Caco-2 (cell line): ENCODE measurements at regions not wholly inside any gene's neighbourhood (a gene's known extent, or its start where the extent isn't known, plus 50 kb on each side); places are given as distances from the start of the nearest gene placed in this dataset.

ENCODE experiments used
- BruUV-seq: library from RNA; stranded (reverse); fragments of 400-500 nt; replicated peaks from 2 replicates; lab custom pipeline; 2021; lab: Mats Ljungman, UMichigan
- CTCF ChIA-PET: fragments of 300-600 bp; sonication (Branson Sonifier 250); formaldehyde crosslinking; loops from one replicate; lab custom pipeline; 2022; ENCODE audit warnings: antibody characterized with exemption; lab: Charles Lee
- POLR2A ChIA-PET: fragments of 300-600 bp; sonication (Branson Sonifier 250); formaldehyde crosslinking; loops from one replicate; lab custom pipeline; 2022; ENCODE audit warnings: antibody characterized with exemption; lab: Charles Lee
- DNase-seq, 2 experiments: peaks; one replicate each; pipeline versions ENCODE4 v3.0.0 to v3.0.0-alpha.2; 2020 to 2022
- H3K27me3 ChIP-seq: replicated peaks from 2 replicates; pipeline ENCODE4 v1.6.0; 2011; ENCODE audit warnings: low read length; ENCODE audit not compliant: control insufficient read depth, insufficient read depth
- H3K36me3 ChIP-seq: 2 replicates; pipeline ENCODE4 v1.5.1; 2011; ENCODE audit warnings: low read length; ENCODE audit not compliant: control insufficient read depth, insufficient read depth
- H3K4me1 ChIP-seq: fragments of 250-450 bp; sonication (Bioruptor Pico); 2 replicates; pipeline ENCODE4 v1.5.1; 2020; ENCODE audit warnings: mild to moderate bottlenecking
- H3K4me3 ChIP-seq: 2 replicates; pipeline ENCODE4 v1.5.1; 2011; ENCODE audit warnings: low read depth, mild to moderate bottlenecking, control low read depth, low read length
- H3K9me3 ChIP-seq: fragments of 250-450 bp; sonication (Bioruptor Pico); 2 replicates; pipeline ENCODE4 v1.5.1; 2020; ENCODE audit warnings: mild to moderate bottlenecking, moderate library complexity
- H3K27ac Mint-ChIP-seq: one replicate; pipeline ENCODE4 v1.8.0; 2022; ENCODE audit warnings: mixed read lengths; ENCODE audit not compliant: unreplicated experiment
- H3K27me3 Mint-ChIP-seq: one replicate; pipeline ENCODE4 v1.8.0; 2022; ENCODE audit warnings: mixed read lengths; ENCODE audit not compliant: insufficient read depth, unreplicated experiment
- H3K36me3 Mint-ChIP-seq: one replicate; pipeline ENCODE4 v1.8.0; 2022; ENCODE audit warnings: mild to moderate bottlenecking, mixed read lengths; ENCODE audit not compliant: insufficient read depth, unreplicated experiment
- H3K4me1 Mint-ChIP-seq: one replicate; pipeline ENCODE4 v1.8.0; 2022; ENCODE audit warnings: low read depth, mixed read lengths; ENCODE audit not compliant: unreplicated experiment
- H3K4me3 Mint-ChIP-seq: one replicate; pipeline ENCODE4 v1.8.0; 2022; ENCODE audit warnings: mild to moderate bottlenecking, moderate library complexity, mixed read lengths; ENCODE audit not compliant: unreplicated experiment
- H3K9me3 Mint-ChIP-seq: one replicate; pipeline ENCODE4 v1.8.0; 2022; ENCODE audit warnings: mixed read lengths; ENCODE audit not compliant: unreplicated experiment
- intact Hi-C: fragments of 100-400 bp; cut with micrococcal nuclease; formaldehyde crosslinking; loops from one replicate; pipeline ENCODE4 v1.10.0; 2022; ENCODE audit not compliant: unreplicated experiment
- TF ChIP-seq, protein P1 (sequence below), 2 experiments: fragments of 200-600 bp in 1 of 2; IDR thresholded peaks; 1 replicate in 1 of 2; 2 replicates in 1 of 2; pipeline versions ENCODE4 v1.5.1 to v1.8.0; 2011 to 2022; ENCODE audit warnings: antibody characterized with exemption in 1 of 2, control low read depth in 1 of 2, inconsistent platforms in 1 of 2, low read depth in 1 of 2, low read length in 1 of 2, mild to moderate bottlenecking in 1 of 2, moderate library complexity in 1 of 2; ENCODE audit not compliant: insufficient read depth in 1 of 2, severe bottlenecking in 1 of 2, unreplicated experiment in 1 of 2

- BruUV-seq: no TSS peak
- peaks cover 14% of the 10 kb centered on the region for H3K27me3 Mint-ChIP-seq
- TF ChIP-seq, protein P1, sequence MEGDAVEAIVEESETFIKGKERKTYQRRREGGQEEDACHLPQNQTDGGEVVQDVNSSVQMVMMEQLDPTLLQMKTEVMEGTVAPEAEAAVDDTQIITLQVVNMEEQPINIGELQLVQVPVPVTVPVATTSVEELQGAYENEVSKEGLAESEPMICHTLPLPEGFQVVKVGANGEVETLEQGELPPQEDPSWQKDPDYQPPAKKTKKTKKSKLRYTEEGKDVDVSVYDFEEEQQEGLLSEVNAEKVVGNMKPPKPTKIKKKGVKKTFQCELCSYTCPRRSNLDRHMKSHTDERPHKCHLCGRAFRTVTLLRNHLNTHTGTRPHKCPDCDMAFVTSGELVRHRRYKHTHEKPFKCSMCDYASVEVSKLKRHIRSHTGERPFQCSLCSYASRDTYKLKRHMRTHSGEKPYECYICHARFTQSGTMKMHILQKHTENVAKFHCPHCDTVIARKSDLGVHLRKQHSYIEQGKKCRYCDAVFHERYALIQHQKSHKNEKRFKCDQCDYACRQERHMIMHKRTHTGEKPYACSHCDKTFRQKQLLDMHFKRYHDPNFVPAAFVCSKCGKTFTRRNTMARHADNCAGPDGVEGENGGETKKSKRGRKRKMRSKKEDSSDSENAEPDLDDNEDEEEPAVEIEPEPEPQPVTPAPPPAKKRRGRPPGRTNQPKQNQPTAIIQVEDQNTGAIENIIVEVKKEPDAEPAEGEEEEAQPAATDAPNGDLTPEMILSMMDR (IDR thresholded peaks at IDR 0.05; ENCODE audit: insufficient read depth in 1 of 2, low read depth in 1 of 2, low read length in 1 of 2, severe bottlenecking in 1 of 2, unreplicated experiment in 1 of 2): no peak
- H3K4me1 ChIP-seq: no peaks in the 10 kb centered on the region
- no peaks in the 10 kb centered on the region for H3K4me1 Mint-ChIP-seq
- no peak overlapping the region for H3K27ac Mint-ChIP-seq
- no peak for DNase-seq
- no peak overlapping the region for H3K4me3 ChIP-seq
- intact Hi-C loops: no loop called here
- no peaks in the 10 kb centered on the region for H3K36me3 ChIP-seq
- no peaks in the 10 kb centered on the region for H3K36me3 Mint-ChIP-seq
- H3K9me3 ChIP-seq: no peaks in the 10 kb centered on the region
- CTCF ChIA-PET: no interaction called here
- H3K9me3 Mint-ChIP-seq: no peaks in the 10 kb centered on the region
- no peaks in the 10 kb centered on the region; the same call in 1 of the 2 replicates for H3K27me3 ChIP-seq
- POLR2A ChIA-PET: no interaction called here
- no peak overlapping the region for H3K4me3 Mint-ChIP-seq
Measured at GRCh38 chr15:69824877-69825406, 272.8 kb downstream of the TLE3 start.

DNA sequence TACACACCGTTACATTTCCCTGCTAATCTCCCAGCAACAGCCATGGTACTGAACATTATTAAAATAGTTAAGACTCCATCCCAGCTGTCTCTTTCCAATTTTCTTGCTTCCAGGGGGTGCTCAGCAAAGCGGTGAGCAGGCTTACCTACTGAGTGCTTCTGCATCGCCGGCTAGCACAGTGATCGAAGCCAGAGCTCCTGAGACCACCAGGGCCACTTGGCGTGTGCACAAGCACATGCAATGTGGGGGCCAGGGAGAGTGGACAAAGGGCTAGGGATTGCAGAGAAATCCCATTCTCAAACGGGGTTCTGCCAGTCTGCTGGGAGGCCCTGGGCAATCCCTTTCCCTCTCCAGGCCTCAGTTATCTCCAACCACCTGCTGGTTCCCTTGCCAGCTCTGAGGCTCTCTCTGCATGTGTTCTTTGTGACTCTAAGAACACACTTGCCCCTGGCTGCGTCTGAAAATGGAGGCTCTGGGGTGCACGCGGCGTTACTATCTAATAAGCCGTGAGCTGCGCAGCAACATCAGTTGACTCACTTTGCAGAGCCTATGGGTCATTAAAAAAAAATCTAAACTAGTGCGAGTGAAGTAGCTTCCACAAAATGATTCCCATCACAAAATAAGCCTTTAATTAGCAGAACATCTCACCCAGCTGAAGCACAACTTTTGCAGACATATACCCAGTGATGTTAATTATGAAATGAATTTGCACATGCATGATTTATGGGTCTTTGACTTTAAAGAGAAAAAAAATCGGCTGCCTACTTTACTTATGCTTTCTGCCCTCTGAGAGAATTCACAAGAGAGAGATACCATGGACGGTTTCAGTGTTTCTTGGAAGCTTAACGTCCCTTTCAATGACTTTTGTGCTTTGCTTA lies 271.5 kb downstream of the TLE3 start:
- Mint-ChIP-seq H3K27ac (no peak overlapping the region), H3K27me3 (peaks cover 14% of the 10 kb centered on the region), H3K36me3 (no peaks in the 10 kb centered on the region), H3K9me3 (no peaks in the 10 kb centered on the region), H3K4me1 (no peaks in the 10 kb centered on the region), H3K4me3 (no peak overlapping the region)
- no TSS peak for BruUV-seq
- H3K4me1 ChIP-seq: no peaks in the 10 kb centered on the region
- intact Hi-C loops: no loop called here
- CTCF ChIA-PET: no interaction called here
- H3K27me3 ChIP-seq: no peaks in the 10 kb centered on the region; the same call in 1 of the 2 replicates
- TF ChIP-seq, protein P1 (IDR thresholded peaks at IDR 0.05; ENCODE audit: insufficient read depth in 1 of 2, low read depth in 1 of 2, low read length in 1 of 2, severe bottlenecking in 1 of 2, unreplicated experiment in 1 of 2): no peak
- no peak overlapping the region for H3K4me3 ChIP-seq
- POLR2A ChIA-PET: no interaction called here
- no peaks in the 10 kb centered on the region for H3K36me3 ChIP-seq
- no peaks in the 10 kb centered on the region for H3K9me3 ChIP-seq
- no peak for DNase-seq

DNA sequence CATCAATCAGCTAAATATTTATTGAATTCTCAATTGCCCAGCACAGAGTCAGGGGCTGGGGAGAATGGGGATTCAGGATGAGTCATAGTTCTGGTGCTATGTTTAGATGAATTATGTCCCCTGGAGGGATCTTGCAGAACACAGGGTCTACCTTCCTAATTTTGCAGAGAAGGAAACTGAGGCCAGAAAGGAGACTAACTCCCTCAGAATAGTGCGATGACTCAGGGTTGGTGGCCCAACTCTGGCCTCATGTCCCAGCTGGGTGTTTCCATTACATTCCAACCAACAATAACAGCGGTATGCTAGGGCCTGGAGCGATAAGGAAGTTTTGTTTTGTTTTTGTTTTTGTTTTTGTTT lies 270.9 kb downstream of the TLE3 start:
- Histone ChIP-seq H3K36me3 (no peaks in the 10 kb centered on the region), H3K4me1 (no peaks in the 10 kb centered on the region), H3K4me3 (no peak overlapping the region), H3K27me3 (no peaks in the 10 kb centered on the region; the same call in 1 of the 2 replicates), H3K9me3 (no peaks in the 10 kb centered on the region)
- Mint-ChIP-seq H3K27me3 (peaks cover 14% of the 10 kb centered on the region), H3K27ac (no peak overlapping the region), H3K4me3 (no peak overlapping the region), H3K4me1 (no peaks in the 10 kb centered on the region), H3K36me3 (no peaks in the 10 kb centered on the region), H3K9me3 (no peaks in the 10 kb centered on the region)
- CTCF ChIA-PET: no interaction called here
- BruUV-seq: no TSS peak
- intact Hi-C loops: no loop called here
- POLR2A ChIA-PET: no interaction called here
- DNase-seq: no peak
- TF ChIP-seq, protein P1 (IDR thresholded peaks at IDR 0.05; ENCODE audit: insufficient read depth in 1 of 2, low read depth in 1 of 2, low read length in 1 of 2, severe bottlenecking in 1 of 2, unreplicated experiment in 1 of 2): no peak
